Activated B cell treated with CpG ODN at 0.5 μM for 24 hours (primary cell): ENCODE measurements at regions not wholly inside any gene's neighbourhood (a gene's known extent, or its start where the extent isn't known, plus 50 kb on each side); places are given as distances from the start of the nearest gene placed in this dataset.

Experiments
- ATAC-seq: fragments of 200-7000 bp; cut with Tn5 transposase; one replicate; pipeline ENCODE4 v1.10.0; 2021; ENCODE audit warnings: low read depth, mild to moderate bottlenecking, moderate library complexity
- CTCF ChIA-PET: fragments of 350-600 bp; sonication (Branson Sonifier 250); formaldehyde crosslinking; loops from one replicate; lab custom pipeline; 2021; ENCODE audit warnings: antibody characterized with exemption; lab: Charles Lee
- POLR2A ChIA-PET: fragments of 350-600 bp; sonication (Branson Sonifier 250); formaldehyde crosslinking; loops from one replicate; lab custom pipeline; 2021; ENCODE audit warnings: antibody characterized with exemption; lab: Charles Lee
- DNase-seq: peaks from one replicate; pipeline ENCODE4 v3.0.0; 2022
- H3K27ac Mint-ChIP-seq: one replicate; pipeline ENCODE4 v1.8.0; 2020; ENCODE audit warnings: mixed read lengths
- H3K27me3 Mint-ChIP-seq: one replicate; pipeline ENCODE4 v1.8.0; 2021; ENCODE audit warnings: mixed read lengths
- H3K36me3 Mint-ChIP-seq: one replicate; pipeline ENCODE4 v1.8.0; 2021; ENCODE audit warnings: low read depth, mixed read lengths
- H3K4me1 Mint-ChIP-seq: one replicate; pipeline ENCODE4 v1.8.0; 2021; ENCODE audit warnings: mixed read lengths
- H3K4me3 Mint-ChIP-seq: one replicate; pipeline ENCODE4 v1.8.0; 2020; ENCODE audit warnings: mild to moderate bottlenecking, mixed read lengths
- H3K9me3 Mint-ChIP-seq: one replicate; pipeline ENCODE4 v1.8.0; 2020; ENCODE audit warnings: mixed read lengths
- CTCF ChIP-seq: fragments of 200-600 bp; IDR thresholded peaks from one replicate; pipeline ENCODE4 v1.8.0; 2022; ENCODE audit warnings: antibody characterized with exemption, mild to moderate bottlenecking
- intact Hi-C: fragments of 100-400 bp; cut with micrococcal nuclease; formaldehyde crosslinking; loops from one replicate; pipeline ENCODE4 v1.15.1; 2024

DNA sequence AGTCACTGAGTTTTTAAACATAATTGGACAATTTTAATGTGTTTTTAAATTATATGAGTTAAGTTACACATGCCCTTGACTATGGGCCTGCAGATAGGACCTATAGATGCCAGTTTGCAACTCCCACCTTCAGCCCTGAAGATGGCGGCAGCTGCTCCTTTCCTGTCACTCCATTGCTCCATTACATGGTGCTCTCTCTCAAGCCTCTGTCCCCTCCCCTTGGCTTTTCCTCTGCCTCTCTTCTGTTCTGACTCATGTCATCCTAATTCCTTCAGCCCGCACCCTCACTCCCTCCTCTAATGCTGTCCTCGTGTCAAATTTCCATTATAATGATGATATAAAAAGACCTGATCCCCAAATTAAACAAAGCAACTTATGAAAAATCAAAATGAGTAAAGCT lies 133.7 kb upstream of the HNRNPA3 start:
- ATAC-seq: no peak
- H3K9me3 Mint-ChIP-seq: no peaks in the 10 kb centered on the region
- no peaks in the 10 kb centered on the region for H3K4me1 Mint-ChIP-seq
- no peak for TF ChIP-seq CTCF
- H3K27me3 Mint-ChIP-seq: peaks cover 8% of the 10 kb centered on the region
- POLR2A ChIA-PET: no interaction called here
- H3K27ac Mint-ChIP-seq: no peak overlapping the region
- H3K36me3 Mint-ChIP-seq: no peaks in the 10 kb centered on the region
- CTCF ChIA-PET: no interaction called here
- H3K4me3 Mint-ChIP-seq: no peak overlapping the region
- DNase-seq: no peak
- intact Hi-C loops: no loop called here

DNA sequence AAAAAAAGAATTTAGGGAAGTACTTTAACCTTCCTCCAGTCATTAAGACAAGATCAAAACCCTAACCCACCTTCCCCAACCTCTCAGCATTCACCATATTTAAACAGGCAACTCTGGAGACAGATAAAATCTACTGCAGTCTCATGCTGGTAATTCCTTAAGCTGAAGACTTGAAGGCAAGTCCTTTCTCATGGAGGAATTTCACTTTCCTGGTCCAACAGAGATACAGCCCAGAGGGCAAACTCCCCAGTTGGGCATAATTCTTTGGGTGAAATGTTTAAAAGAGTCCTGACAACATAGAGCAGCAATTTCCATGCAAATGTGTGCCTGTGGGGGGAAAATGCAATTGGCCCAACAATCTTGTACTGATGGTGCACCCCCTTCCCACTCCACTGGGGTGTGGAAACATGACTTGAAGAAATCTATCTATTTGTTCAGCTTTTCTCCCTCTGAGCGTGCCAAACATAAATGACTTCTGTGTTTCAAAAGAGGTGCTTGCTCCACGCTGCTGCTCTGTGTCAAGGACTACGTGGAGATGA lies 131.8 kb upstream of the HNRNPA3 start:
- TF ChIP-seq CTCF: no peak
- ChIA-PET CTCF (no interaction called here), POLR2A (no interaction called here)
- H3K4me3 Mint-ChIP-seq: no peak overlapping the region
- no peaks in the 10 kb centered on the region for H3K9me3 Mint-ChIP-seq
- no peak for ATAC-seq
- no peaks in the 10 kb centered on the region for H3K36me3 Mint-ChIP-seq
- peaks cover 4% of the 10 kb centered on the region for H3K27me3 Mint-ChIP-seq
- no peaks in the 10 kb centered on the region for H3K4me1 Mint-ChIP-seq
- H3K27ac Mint-ChIP-seq: no peak overlapping the region
- intact Hi-C loops: no loop called here
- no peak for DNase-seq

DNA sequence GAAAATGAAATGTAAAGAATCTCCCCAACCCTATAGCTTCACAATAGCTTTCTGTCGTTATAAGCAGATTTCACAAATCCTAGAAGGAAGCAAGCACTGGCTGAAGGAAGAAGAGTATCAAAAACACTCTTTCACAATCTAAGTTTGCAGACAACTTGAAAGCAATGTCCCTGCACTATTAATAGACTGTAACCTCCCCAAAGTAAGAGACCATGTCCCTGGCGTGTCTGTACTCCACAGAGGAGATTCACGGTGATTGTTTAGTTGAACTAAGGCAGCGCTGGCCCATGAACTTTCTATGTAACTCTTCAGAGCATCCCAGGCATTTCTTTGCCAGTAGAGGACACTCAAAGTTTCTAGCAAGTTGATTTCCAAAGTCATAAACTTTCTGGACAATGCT lies 128.0 kb upstream of the HNRNPA3 start:
- no peak for TF ChIP-seq CTCF

DNA sequence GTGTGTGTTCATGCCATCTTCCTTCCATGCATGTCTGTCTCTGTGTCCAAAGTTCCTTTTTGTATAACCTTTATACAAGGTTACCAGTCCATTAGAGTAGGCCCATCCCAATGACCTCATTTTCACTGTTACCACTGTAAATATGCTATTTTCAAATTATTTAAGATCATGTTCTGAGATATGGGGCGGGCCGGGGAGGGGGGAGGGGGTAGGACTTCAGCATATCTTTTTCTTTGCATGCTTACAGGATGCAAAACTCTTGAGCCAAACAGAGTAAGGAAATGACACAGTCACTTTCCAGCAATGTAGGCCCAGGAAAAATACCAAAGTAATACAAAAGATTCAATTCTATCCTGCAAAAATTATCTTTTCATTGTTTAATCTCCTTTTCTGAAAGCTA lies 124.1 kb upstream of the HNRNPA3 start:
- intact Hi-C loops: no loop called here
- H3K4me1 Mint-ChIP-seq: no peaks in the 10 kb centered on the region
- ATAC-seq (no peak), DNase-seq (no peak)
- no peak for TF ChIP-seq CTCF
- H3K9me3 Mint-ChIP-seq: no peaks in the 10 kb centered on the region
- ChIA-PET CTCF (no interaction called here), POLR2A (no interaction called here)
- no peak overlapping the region for H3K4me3 Mint-ChIP-seq
- H3K27me3 Mint-ChIP-seq: peaks cover 7% of the 10 kb centered on the region
- H3K27ac Mint-ChIP-seq: no peak overlapping the region
- no peaks in the 10 kb centered on the region for H3K36me3 Mint-ChIP-seq

More for the DNA sequence above, 128.0 kb upstream of the HNRNPA3 start:
- no peak for DNase-seq
- no peaks in the 10 kb centered on the region for H3K4me1 Mint-ChIP-seq
- no peak overlapping the region for H3K27ac Mint-ChIP-seq
- H3K9me3 Mint-ChIP-seq: no peaks in the 10 kb centered on the region
- POLR2A ChIA-PET: no interaction called here
- no peak overlapping the region for H3K4me3 Mint-ChIP-seq
- H3K27me3 Mint-ChIP-seq: peaks cover 4% of the 10 kb centered on the region
- H3K36me3 Mint-ChIP-seq: no peaks in the 10 kb centered on the region
- intact Hi-C loops: no loop called here
- no peak for ATAC-seq
- CTCF ChIA-PET: no interaction called here

GRCh38 chr2:177090967-177091366 lies 121.6 kb upstream of the HNRNPA3 start:
- H3K27ac Mint-ChIP-seq: no peak overlapping the region
- DNase-seq: no peak
- CTCF ChIA-PET: no interaction called here

More at GRCh38 chr2:177090967-177091366, 121.6 kb upstream of the HNRNPA3 start:
- Mint-ChIP-seq H3K9me3 (no peaks in the 10 kb centered on the region), H3K4me3 (no peak overlapping the region), H3K4me1 (no peaks in the 10 kb centered on the region), H3K36me3 (no peaks in the 10 kb centered on the region), H3K27me3 (peaks cover 8% of the 10 kb centered on the region)
- intact Hi-C loops: no loop called here
- POLR2A ChIA-PET: no interaction called here
- ATAC-seq: no peak
- TF ChIP-seq CTCF: no peak
